Small intestine (tissue), 7 donors: ENCODE measurements at regions not wholly inside any gene's neighbourhood (a gene's known extent, or its start where the extent isn't known, plus 50 kb on each side); places are given as distances from the start of the nearest gene placed in this dataset.
A peak's percentile ranks its signal among the peaks of the same experiment; 100 is the strongest.
"Not testable (repeated sequence)": the region's sequence is repeated elsewhere in the genome, so short reads cannot be mapped to it uniquely, and the experiment has no call there.

Experiments
- DNase-seq, 2 donors: peaks; one replicate each; pipeline versions ENCODE4 v3.0.0 to v3.0.0-alpha.2; 2013
- FAIRE-seq: peaks from 2 replicates; lab custom pipeline; 2012; peaks lifted over from hg19 to GRCh38; lab: Jason Lieb, UNC
- H3K27ac ChIP-seq, 3 donors: one replicate each; pipeline ENCODE4 v1.5.1; 2013; ENCODE audit warnings: low read length in 2 of 3, mild to moderate bottlenecking in 2 of 3, control low read depth in 1 of 3, inconsistent platforms in 1 of 3, low read depth in 1 of 3, moderate library complexity in 1 of 3
- H3K27me3 ChIP-seq, 3 donors: one replicate each; pipeline ENCODE4 v1.6.1; 2013; ENCODE audit warnings: low read length in 3 of 3, inconsistent platforms in 1 of 3; ENCODE audit not compliant: control insufficient read depth in 3 of 3, insufficient read depth in 3 of 3
- H3K36me3 ChIP-seq, 3 donors: one replicate each; pipeline ENCODE4 v1.6.1; 2013; ENCODE audit warnings: low read length in 3 of 3, inconsistent platforms in 1 of 3, low read depth in 1 of 3, mild to moderate bottlenecking in 1 of 3, moderate library complexity in 1 of 3; ENCODE audit not compliant: control insufficient read depth in 3 of 3, insufficient read depth in 2 of 3
- H3K4me1 ChIP-seq, 3 donors: one replicate each; pipeline ENCODE4 v1.6.1; 2013; ENCODE audit warnings: low read length in 2 of 3, inconsistent platforms in 1 of 3, low read depth in 1 of 3, mild to moderate bottlenecking in 1 of 3, moderate library complexity in 1 of 3; ENCODE audit not compliant: control insufficient read depth in 3 of 3, insufficient read depth in 2 of 3
- H3K4me3 ChIP-seq, 3 donors: one replicate each; pipeline ENCODE4 v1.5.1; 2013; ENCODE audit warnings: low read length in 3 of 3, control low read depth in 1 of 3, inconsistent platforms in 1 of 3, low read depth in 1 of 3, mild to moderate bottlenecking in 1 of 3, moderate library complexity in 1 of 3
- H3K9me3 ChIP-seq, 2 donors: one replicate each; pipeline ENCODE4 v1.6.1; 2013; ENCODE audit warnings: low read depth in 1 of 2, low read length in 1 of 2; ENCODE audit not compliant: control insufficient read depth in 2 of 2, insufficient read depth in 1 of 2
- WGBS, 3 donors: extraction: QIAGEN DNeasy Blood & Tissue Kit; methylation state at CpG; one replicate each; pipeline ENCODE4 v1.1.7; 2013; 5-methylcytosine and 5-hydroxymethylcytosine counted together
- donor health status: healthy with polysubstance abuse.
- donor health status: control.
- donor health status: control.
- donor health status: Bipolar disorder and iron deficiency.
- donor health status: healthy.

- Histone ChIP-seq H3K36me3 (no peaks in the 10 kb centered on the region), H3K9me3 (no peaks in the 10 kb centered on the region), H3K4me3 (no peak overlapping the region), H3K27ac (no peak overlapping the region), H3K27me3 (no peaks in the 10 kb centered on the region), H3K4me1 (no peaks in the 10 kb centered on the region)
- no peak for DNase-seq
- WGBS, 3 donors: 54 to 66% (median 57%) methylated on average over 2 of the region's 2 CpGs
- FAIRE-seq: no peak
Measured at GRCh38 chr4:110424144-110424543, 51.8 kb upstream of the ENPEP start.

- WGBS, 3 donors: 87 to 88% (median 87%) methylated on average over 15 of the region's 15 CpGs
- FAIRE-seq (no peak), DNase-seq (no peak)
- no peaks in the 10 kb centered on the region for H3K27me3 ChIP-seq
- H3K27ac ChIP-seq: no peak overlapping the region
- no peaks in the 10 kb centered on the region for H3K36me3 ChIP-seq
- no peaks in the 10 kb centered on the region for H3K9me3 ChIP-seq
- no peak overlapping the region for H3K4me3 ChIP-seq
- no peaks in the 10 kb centered on the region for H3K4me1 ChIP-seq
Measured at GRCh38 chr4:110418641-110419040, 57.3 kb upstream of the ENPEP start.

- H3K4me1 ChIP-seq: peaks cover 0 to 9% (median 0%) of the 10 kb centered on the region in 3 donors
- FAIRE-seq (no peak), DNase-seq (peak in 1 of 2 donors; percentile 67)
- H3K27ac ChIP-seq: no peak overlapping the region
- H3K27me3 ChIP-seq: no peaks in the 10 kb centered on the region
- no peaks in the 10 kb centered on the region for H3K9me3 ChIP-seq
- no peaks in the 10 kb centered on the region for H3K36me3 ChIP-seq
- no peak overlapping the region for H3K4me3 ChIP-seq
Measured at GRCh38 chr4:110417136-110417535, 58.8 kb upstream of the ENPEP start.

GRCh38 chr4:110415478-110415877 is 60.5 kb upstream of the ENPEP start:
- H3K4me3 ChIP-seq: no peak overlapping the region
- WGBS, 3 donors: 92 to 93% (median 93%) methylated on average over 4 of the region's 4 CpGs
- FAIRE-seq (no peak), DNase-seq (no peak)
- no peaks in the 10 kb centered on the region for H3K27me3 ChIP-seq
- no peaks in the 10 kb centered on the region for H3K9me3 ChIP-seq
- H3K4me1 ChIP-seq: peaks cover 0 to 15% (median 0%) of the 10 kb centered on the region in 3 donors
- H3K27ac ChIP-seq: no peak overlapping the region
- H3K36me3 ChIP-seq: no peaks in the 10 kb centered on the region

GRCh38 chr4:110415041-110415440 is 60.9 kb upstream of the ENPEP start:
- DNase-seq: no peak
- WGBS, 3 donors: 75 to 93% (median 83%) methylated on average over 3 of the region's 3 CpGs
- Histone ChIP-seq H3K27me3 (no peaks in the 10 kb centered on the region), H3K4me3 (no peak overlapping the region), H3K4me1 (peaks cover 0 to 15% (median 0%) of the 10 kb centered on the region in 3 donors), H3K9me3 (no peaks in the 10 kb centered on the region), H3K36me3 (no peaks in the 10 kb centered on the region), H3K27ac (no peak overlapping the region)
- FAIRE-seq: no peak

- H3K36me3 ChIP-seq: no peaks in the 10 kb centered on the region
- H3K27me3 ChIP-seq: no peaks in the 10 kb centered on the region
- WGBS, 3 donors: 39 to 87% (median 45%) methylated on average over 1 of the region's 1 CpG
- H3K4me1 ChIP-seq: peaks cover 0 to 15% (median 0%) of the 10 kb centered on the region in 3 donors
- DNase-seq (no peak), FAIRE-seq (no peak)
- H3K27ac ChIP-seq: no peak overlapping the region
- no peak overlapping the region for H3K4me3 ChIP-seq
- H3K9me3 ChIP-seq: no peaks in the 10 kb centered on the region
Measured at GRCh38 chr4:110414561-110414920, 61.4 kb upstream of the ENPEP start.

GRCh38 chr4:110413807-110414560 is 62.0 kb upstream of the ENPEP start:
- FAIRE-seq: not testable (repeated sequence)

GRCh38 chr4:110412354-110413065 is 63.4 kb upstream of the ENPEP start:
- no peaks in the 10 kb centered on the region for H3K36me3 ChIP-seq
- 49 to 52% (median 52%) methylated on average over 5 of the region's 5 CpGs for WGBS, 3 donors
- H3K4me1 ChIP-seq: peaks cover 0 to 15% (median 0%) of the 10 kb centered on the region in 3 donors
- FAIRE-seq: no peak
- no peaks in the 10 kb centered on the region for H3K27me3 ChIP-seq
- H3K9me3 ChIP-seq: no peaks in the 10 kb centered on the region
- no peak overlapping the region for H3K27ac ChIP-seq
- no peak overlapping the region for H3K4me3 ChIP-seq
- peak; percentile 33 to 50 for DNase-seq

More at GRCh38 chr4:110413807-110414560, 62.0 kb upstream of the ENPEP start:
- H3K27me3 ChIP-seq, H3K9me3 ChIP-seq, H3K4me3 ChIP-seq, DNase-seq, H3K27ac ChIP-seq, H3K36me3 ChIP-seq: not testable (repeated sequence)
- 64 to 79% (median 79%) methylated on average over 5 of the region's 5 CpGs for WGBS, 3 donors
- peaks cover 0 to 15% (median 0%) of the 10 kb centered on the region in 3 donors for H3K4me1 ChIP-seq
